HG03159 (cell line): ENCODE measurements at regions not wholly inside any gene's neighbourhood (a gene's known extent, or its start where the extent isn't known, plus 50 kb on each side); places are given as distances from the start of the nearest gene placed in this dataset.
"Not testable (repeated sequence)": the region's sequence is repeated elsewhere in the genome, so short reads cannot be mapped to it uniquely, and the experiment has no call there.

Source experiments
- ATAC-seq: cut with Tn5 transposase; IDR thresholded peaks from one replicate; pipeline ENCODE4 v1.9.1; 2021; ENCODE audit warnings: mild to moderate bottlenecking, moderate library complexity; ENCODE audit not compliant: unreplicated experiment

- ATAC-seq: no peak
Measured at GRCh38 chr3:194249323-194250097, 101.6 kb downstream of the CPN2 start.

DNA sequence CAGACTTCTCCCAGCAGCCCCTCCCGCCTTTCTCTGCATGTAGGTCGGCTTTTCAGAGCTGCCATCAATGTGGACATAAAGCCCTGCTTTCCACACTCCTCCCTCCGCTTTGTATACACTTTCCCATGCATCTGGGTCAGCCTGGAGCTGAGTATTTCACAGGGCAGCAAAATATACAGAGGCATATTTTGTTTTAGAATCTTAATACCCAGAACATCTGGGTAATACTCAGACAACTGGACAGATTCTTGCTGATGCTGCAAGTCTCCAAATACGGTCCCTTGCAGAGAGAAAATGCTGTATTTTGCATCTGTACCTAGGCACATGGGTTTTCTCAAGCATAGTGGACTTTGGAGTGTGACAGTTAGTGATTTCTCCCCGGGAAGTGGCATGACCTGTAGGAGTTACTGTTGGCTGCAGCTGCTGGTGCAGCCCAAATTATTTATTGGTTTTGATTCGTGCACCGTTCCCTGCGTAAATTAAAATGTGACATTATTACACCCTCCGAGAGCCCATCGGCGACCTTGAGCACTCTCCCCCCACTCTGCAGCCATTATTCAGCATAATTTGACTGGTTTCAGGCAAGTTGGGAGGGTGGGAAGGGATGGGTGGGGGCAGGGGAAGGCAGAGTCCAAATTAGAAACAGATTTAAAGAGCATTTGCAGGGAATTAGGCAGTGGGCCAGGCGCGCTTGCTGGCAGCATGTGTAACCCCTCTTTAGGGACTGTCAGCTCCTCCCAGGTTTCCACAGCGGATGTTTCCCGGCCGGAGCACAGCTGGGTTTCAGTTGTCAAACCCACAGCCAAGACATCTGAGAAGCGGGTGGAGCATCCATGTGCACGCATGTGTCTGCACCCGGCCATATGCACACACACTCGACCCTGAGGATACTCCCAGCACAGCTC, 100.8 kb downstream of the CPN2 start:
- ATAC-seq: no peak

DNA sequence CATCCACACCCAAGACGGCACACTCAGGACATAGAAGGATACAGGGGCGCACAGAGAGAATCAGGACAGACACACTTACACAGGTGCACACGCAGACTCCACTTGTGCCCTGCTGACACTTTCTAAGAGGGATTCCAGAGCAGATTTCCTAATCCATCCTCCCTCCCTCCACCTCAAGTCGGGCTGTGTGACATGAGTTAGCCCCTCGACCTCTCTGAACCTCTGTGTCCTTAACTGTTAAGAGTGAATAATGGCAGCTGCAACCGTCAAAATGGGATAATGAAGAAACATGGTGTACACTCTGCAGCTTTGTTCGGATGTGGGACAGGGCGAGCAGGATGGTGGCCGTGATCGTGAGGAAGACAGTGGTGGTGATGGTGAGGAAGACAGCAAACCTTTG, 100.1 kb downstream of the CPN2 start:
- ATAC-seq: no peak

DNA sequence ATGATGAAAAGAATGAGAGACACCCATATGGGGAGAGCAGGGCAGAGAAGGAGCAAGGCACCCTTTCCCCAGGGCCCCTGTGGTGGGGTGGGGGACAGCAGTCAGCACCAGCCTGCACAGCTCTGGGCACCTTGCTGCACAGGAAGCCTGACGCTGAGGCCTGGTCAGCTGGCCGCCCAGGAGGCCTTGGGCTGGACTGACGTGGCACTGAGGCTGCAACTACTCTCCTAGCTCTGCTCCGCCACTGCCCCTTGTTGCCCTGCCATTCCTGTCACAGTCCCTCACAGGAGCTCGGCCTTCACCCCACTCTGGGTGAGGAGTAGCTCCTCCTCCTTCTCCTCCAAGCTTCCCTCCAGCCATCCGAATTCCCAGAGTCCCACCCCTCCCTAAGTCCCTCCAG, 99.7 kb downstream of the CPN2 start:
- no peak for ATAC-seq

DNA sequence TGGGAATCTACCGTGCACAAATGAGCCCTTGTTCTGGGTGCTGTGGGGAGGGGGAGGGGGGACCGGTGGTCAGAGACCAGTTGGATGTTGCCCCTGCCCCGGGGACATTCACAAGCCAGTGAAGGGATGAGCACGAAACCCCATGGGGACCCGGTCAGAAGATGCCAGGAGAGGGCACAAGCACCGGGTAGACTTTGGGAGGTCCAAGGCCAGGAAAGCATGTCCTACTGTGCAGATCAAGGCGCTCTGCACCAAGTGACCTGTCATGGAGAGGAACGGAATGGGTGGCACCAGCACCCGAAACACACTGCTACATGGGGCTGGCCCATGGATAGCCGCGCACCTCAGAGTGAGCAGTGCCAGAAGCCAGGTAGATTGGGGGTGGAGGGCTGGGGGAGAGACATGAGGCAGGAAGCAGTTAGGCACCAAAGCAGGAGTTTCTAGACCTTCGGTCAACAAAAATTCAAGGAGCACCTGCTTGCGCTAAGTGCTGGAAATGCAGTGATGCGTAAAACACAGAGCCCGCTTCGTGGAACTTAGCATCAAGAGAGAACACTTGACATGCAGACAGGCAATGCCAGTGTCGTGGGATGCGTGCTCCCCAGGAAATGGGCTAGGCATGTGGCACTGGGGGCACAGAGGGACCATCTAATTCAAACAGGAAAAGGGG, 99.1 kb downstream of the CPN2 start:
- ATAC-seq: no peak

- no peak for ATAC-seq
Measured at GRCh38 chr3:194253270-194253669, 97.9 kb downstream of the CPN2 start.

- no peak for ATAC-seq
Measured at GRCh38 chr3:194254040-194254439, 97.1 kb downstream of the CPN2 start.

DNA sequence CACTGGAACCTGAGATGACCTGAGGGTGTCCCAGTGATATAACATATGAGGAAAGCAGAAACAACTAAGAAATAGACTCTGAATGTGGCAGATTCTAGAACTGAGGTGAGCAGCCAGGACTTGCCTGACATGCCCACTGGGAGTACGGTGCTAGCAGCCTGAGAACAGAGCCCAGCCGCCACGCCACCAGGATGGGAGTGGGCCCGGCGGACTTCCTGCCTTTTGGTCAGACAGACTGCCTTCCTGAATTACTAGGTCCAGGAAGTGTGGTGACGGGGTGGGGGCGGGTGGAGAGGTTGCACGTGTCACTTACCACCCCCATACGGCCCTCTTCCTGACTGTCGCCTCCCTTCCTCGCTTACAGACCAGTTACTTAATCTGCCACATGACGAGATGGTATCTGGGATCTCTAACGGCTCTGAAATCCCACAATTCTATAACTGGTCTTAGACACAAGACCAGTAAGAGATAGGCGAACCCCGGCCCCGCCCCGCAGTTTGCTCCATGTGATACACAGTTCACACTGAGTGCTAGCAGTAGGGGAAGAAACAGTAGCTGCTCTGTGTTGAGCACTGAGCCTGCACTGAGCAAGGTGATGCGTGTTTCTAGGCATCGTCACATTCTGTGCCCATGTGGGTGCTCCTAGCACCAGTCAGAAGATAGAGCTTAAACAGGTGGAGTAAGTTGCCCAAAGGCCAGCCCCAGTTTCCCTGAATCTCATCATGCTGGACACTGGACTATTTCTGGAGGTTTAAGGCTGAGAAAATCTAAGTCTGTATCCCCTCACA, 95.7 kb downstream of the CPN2 start:
- ATAC-seq: peak; percentile 66

DNA sequence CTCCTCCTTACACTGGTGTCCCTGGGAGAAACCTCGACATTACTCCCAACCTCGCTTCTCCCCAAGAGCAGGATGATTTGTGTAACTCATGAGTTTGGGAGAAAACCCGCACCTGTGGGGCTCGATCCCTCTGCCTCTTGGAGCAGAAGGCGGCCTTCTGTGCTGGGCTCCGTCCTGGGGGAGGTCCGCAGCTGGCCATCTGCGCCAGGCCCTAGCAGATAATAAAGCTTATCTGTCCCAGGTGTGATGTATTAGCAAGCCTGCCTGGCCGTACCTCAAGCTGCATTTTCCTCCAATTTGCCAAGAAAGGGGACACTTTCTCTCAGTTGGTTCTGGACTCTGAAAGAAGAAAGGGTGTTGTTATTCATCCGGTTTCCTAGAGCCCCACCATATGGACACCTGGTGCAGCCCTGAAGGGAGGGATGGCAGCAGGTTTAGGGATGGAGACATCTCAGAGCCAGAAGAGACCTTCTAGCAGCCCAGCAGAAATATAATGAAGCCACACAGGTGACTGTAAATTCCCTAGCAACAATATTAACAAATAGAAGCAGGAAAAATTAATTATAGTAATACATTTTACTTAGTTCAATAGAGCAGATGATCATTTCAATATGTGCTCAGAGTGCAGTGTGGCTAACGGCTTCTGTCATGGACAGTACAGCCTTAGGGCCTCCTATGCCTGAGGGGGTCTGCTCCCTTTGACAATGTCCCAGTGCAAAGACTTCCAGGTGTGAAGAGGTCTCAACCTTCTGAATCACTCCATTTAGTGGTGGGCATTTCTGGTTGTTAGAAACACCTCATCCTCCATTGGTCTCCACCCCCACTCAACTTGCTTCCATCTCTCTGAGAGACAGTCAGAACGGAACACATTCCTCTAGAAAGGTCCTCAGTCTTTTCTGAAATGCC, 94.8 kb downstream of the CPN2 start:
- ATAC-seq: no peak

GRCh38 chr3:194257151-194257621, 93.9 kb downstream of the CPN2 start:
- ATAC-seq: no peak

- no peak for ATAC-seq
Measured at GRCh38 chr3:194257916-194258668, 93.0 kb downstream of the CPN2 start.

DNA sequence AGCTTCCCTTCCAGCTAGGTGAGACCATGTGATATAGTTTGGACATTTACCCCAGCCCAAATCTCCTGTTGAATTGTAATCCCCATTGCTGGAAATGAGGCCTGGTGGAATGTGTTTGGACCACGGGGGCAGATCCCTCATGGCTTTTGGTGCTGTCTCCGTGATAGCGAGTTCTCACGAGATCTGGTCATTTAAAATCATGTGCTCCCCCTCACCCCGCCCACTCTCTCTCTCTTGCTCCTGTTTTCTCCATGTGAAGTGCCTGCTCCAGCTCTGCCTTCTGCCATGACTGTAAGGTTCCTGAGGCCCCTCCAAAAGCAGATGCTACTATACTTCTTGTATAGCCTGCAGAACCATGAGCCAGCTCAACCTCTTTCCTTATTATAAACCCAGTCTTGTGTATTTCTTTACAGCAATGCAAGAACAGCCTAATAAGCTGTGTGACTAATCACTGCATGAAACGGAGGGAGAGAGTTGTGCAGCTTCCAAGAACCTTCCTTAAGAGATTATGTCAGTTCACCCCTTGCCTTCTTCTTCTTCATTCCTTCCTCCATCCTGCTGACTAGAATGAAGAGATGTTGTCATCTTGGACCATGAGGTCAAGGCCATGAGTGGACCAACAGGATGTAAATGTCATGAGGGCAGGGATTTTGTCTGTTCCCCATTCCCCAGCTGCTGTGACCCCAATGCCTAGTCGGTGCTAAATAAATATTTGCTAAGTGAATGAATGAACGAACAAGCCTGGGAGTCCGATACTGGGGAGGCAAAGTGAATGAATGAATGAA, 91.0 kb downstream of the CPN2 start:
- no peak for ATAC-seq

DNA sequence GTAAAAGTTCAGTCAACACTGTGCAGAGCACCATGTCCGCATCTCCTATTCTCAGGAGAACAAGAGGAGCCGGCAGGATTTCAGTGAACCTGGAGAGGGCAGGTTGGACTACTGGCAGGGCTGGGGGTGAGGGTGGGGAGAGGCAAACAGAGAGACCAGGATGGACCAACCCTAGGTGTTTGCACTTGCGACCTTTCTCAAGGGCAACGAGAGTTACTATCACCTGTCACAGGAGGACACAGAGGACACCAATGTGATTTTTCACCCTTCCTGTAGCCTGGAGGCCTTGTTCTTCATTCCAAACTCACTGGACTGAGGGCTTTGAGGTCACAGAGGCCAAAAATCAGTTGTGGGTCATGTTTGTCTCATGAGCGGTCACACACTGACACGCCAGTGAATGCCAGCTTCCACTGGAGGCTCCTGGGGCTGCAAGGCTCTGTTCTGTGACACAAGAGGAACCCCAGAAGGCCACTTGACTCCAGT, 89.5 kb downstream of the CPN2 start:
- no peak for ATAC-seq

DNA sequence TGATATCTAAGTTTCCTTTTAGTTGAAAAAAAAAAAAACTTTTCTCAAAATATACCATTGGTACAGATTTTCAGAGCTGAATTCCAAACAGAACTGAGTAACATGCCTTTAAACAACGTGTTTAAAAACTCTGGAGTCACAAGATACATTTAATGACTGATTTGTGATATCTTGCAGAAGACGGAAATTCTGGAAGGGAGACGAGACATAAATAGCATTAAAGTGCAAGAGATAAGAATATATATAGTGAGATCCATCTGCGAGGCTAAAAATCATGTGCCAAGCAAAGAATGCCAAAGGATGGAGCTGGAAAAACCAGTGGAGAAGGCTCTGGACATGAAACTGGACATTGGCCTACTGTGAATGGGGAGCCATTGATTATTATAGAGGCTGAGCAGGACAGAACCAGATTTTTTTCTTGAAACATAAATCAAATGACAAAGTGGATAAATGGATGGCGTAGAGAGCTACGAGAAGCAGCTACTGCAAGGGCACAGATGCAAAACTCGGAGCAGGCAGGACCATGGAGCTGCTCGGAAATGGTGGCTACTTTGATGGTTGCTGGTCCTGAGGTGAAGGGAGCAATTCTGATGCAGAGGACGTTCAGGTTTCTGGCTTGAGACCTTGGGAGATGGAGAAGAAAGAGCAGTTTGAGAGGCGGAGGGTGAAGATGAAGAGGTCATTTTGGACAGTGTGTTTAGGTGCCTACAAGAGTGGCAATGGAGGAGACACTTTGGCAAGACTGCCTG, 88.8 kb downstream of the CPN2 start:
- ATAC-seq: no peak

DNA sequence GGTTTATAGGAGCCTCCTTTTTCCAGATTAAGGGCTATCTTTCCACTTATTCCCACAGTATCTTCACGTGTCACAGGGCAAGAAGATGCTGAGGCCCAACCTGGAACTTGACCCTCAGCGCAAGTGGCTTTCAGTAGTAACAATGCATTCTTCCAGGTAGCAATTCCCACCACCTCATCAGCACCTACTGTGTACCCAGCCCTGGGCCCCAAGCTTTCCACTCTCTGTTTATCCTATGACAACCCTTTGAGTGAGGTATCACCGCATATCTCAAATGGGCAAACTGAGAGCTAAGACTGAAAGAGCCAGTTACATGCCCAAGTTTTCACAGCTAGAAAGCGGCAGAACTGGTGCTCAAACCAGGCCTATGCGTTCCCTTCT, 88.2 kb downstream of the CPN2 start:
- ATAC-seq: no peak

DNA sequence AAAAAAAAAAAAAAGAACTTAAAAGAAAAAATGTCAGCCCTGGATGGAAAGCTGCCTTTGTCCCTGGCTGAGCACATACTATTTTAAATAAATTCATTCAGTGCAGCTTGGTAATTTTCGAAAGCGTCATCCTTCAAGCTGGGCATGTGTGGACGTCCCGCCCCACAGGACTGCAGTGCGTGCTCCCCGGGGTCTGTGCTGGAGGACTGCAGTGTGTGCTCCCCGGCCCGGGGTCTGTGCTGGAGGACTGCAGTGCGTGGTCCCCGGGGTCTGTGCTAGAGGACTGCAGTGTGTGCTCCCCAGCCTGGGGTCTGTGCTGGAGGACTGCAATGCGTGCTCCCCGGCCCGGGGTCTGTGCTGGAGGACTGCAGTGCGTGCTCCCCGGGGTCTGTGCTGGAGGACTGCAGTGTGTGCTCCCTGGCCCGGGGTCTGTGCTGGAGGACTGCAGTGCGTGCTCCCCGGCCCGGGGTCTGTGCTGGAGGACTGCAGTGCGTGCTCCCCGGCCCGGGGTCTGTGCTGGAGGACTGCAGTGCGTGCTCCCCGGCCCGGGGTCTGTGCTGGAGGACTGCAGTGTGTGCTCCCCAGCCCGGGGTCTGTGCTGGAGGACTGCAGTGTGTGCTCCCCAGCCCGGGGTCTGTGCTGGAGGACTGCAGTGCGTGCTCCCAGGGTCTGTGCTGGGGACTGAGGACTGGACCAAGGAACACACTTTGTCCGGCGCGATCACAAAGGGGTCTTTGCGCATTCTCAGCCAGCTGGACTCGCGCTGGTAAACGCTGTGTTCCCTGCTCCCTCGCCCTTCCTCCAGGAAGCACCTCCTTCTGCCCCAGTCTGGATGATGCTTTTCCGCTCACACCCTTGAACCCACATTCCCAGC, 86.3 kb downstream of the CPN2 start:
- ATAC-seq: not testable (repeated sequence)
